PC-3 (cell line): ENCODE measurements at regions not wholly inside any gene's neighbourhood (a gene's known extent, or its start where the extent isn't known, plus 50 kb on each side); places are given as distances from the start of the nearest gene placed in this dataset.

ENCODE experiments used
- ATAC-seq: fragments of 200-7000 bp; cut with Tn5 transposase; 2 replicates; pipeline ENCODE4 v1.9.1; 2020; ENCODE audit warnings: mild to moderate bottlenecking, moderate library complexity
- BruUV-seq: library from RNA; stranded (reverse); fragments of 400-500 nt; replicated peaks from 2 replicates; lab custom pipeline; 2021; lab: Mats Ljungman, UMichigan
- CTCF ChIA-PET: fragments of 300-600 bp; sonication (Branson Sonifier 250); formaldehyde crosslinking; loops from one replicate; lab custom pipeline; 2022; ENCODE audit warnings: antibody characterized with exemption; lab: Charles Lee
- POLR2A ChIA-PET: fragments of 300-600 bp; sonication (Branson Sonifier 250); formaldehyde crosslinking; loops from one replicate; lab custom pipeline; 2022; ENCODE audit warnings: antibody characterized with exemption; ENCODE audit not compliant: unreplicated experiment; lab: Charles Lee
- DNase-seq: peaks from one replicate; pipeline ENCODE4 v3.0.0-alpha.2; 2015
- H2AFZ ChIP-seq: fragments of 300-600 bp; sonication (generic); 2 replicates; pipeline ENCODE4 v1.6.0; 2016; ENCODE audit warnings: antibody characterized with exemption, low read length
- H3F3A ChIP-seq: fragments of 300-600 bp; sonication (generic); one replicate; pipeline ENCODE4 v1.6.0; 2017; ENCODE audit warnings: antibody characterized with exemption, low read length, control low read depth, mild to moderate bottlenecking; ENCODE audit not compliant: unreplicated experiment
- H3K27ac ChIP-seq: fragments of 300-600 bp; sonication (generic); 2 replicates; pipeline ENCODE4 v1.5.1; 2016; ENCODE audit warnings: mild to moderate bottlenecking, low read length
- H3K27me3 ChIP-seq: fragments of 300-600 bp; sonication (generic); 2 replicates; pipeline ENCODE4 v1.6.1; 2016; ENCODE audit warnings: low read length, mixed read lengths
- H3K36me3 ChIP-seq: fragments of 300-600 bp; sonication (generic); 2 replicates; pipeline ENCODE4 v1.6.1; 2016; ENCODE audit warnings: low read depth, mixed run types, low read length, mixed read lengths
- H3K4me1 ChIP-seq: fragments of 300-600 bp; sonication (generic); 2 replicates; pipeline ENCODE4 v1.5.1; 2016; ENCODE audit warnings: low read length; ENCODE audit not compliant: insufficient read depth
- H3K4me2 ChIP-seq: fragments of 300-600 bp; sonication (generic); 2 replicates; pipeline ENCODE4 v1.6.0; 2016; ENCODE audit warnings: low read length
- H3K4me3 ChIP-seq: fragments of 300-600 bp; sonication (generic); 2 replicates; pipeline ENCODE4 v1.5.1; 2016; ENCODE audit warnings: mild to moderate bottlenecking, low read length, mixed read lengths
- H3K79me2 ChIP-seq: fragments of 300-600 bp; sonication (generic); 2 replicates; pipeline ENCODE4 v1.6.1; 2017; ENCODE audit warnings: low read length, mixed read lengths
- H3K9ac ChIP-seq: fragments of 300-600 bp; sonication (generic); 2 replicates; pipeline ENCODE4 v1.6.0; 2016; ENCODE audit warnings: mild to moderate bottlenecking, low read length
- H3K9me2 ChIP-seq: fragments of 300-600 bp; sonication (generic); replicated peaks from 2 replicates; pipeline ENCODE4 v1.6.1; 2016; ENCODE audit warnings: mixed run types, low read length, mixed read lengths
- H3K9me3 ChIP-seq: fragments of 300-600 bp; sonication (generic); 2 replicates; pipeline ENCODE4 v1.6.1; 2016; ENCODE audit warnings: low read length, mixed read lengths
- H4K20me1 ChIP-seq: fragments of 300-600 bp; sonication (generic); 2 replicates; pipeline ENCODE4 v1.6.1; 2016; ENCODE audit warnings: low read length, mixed read lengths
- CTCF ChIP-seq: fragments of 300-600 bp; sonication (generic); conservative IDR thresholded peaks from 2 replicates; pipeline ENCODE4 v1.5.1; 2017; ENCODE audit warnings: antibody characterized with exemption, low read depth, mild to moderate bottlenecking, low read length
- EZH2 ChIP-seq: fragments of 300-600 bp; sonication (generic); IDR thresholded peaks from one replicate; pipeline ENCODE4 v1.6.1; 2017; ENCODE audit warnings: antibody characterized with exemption, mild to moderate bottlenecking, low read length; ENCODE audit not compliant: unreplicated experiment
- EZH2phosphoT487 ChIP-seq: fragments of 300-600 bp; sonication (generic); IDR thresholded peaks from 2 replicates; pipeline ENCODE4 v1.6.1; 2018; ENCODE audit warnings: mild to moderate bottlenecking, antibody characterized with exemption, low read length, borderline replicate concordance
- intact Hi-C: fragments of 100-400 bp; cut with micrococcal nuclease; formaldehyde crosslinking; loops from 2 replicates; pipeline ENCODE4 v1.9.0; 2023

- peaks cover 15% of the 10 kb centered on the region for H3K4me1 ChIP-seq
- intact Hi-C loops: no loop called here
- H2AFZ ChIP-seq: no peak overlapping the region
- DNase-seq (no peak), ATAC-seq (no peak)
- no TSS peak for BruUV-seq
- H3K36me3 ChIP-seq: no peaks in the 10 kb centered on the region
- POLR2A ChIA-PET: no interaction called here
- CTCF ChIA-PET: no interaction called here
- no peaks in the 10 kb centered on the region for H3K27me3 ChIP-seq
- no peaks in the 10 kb centered on the region for H3K9me3 ChIP-seq
- H3K4me3 ChIP-seq: no peak overlapping the region
- no peak overlapping the region for H3K4me2 ChIP-seq
- H3K27ac ChIP-seq: no peak overlapping the region
- H3K9me2 ChIP-seq: no peaks in the 10 kb centered on the region
- H4K20me1 ChIP-seq: no peaks in the 10 kb centered on the region
- no peak overlapping the region for H3K9ac ChIP-seq
- H3K79me2 ChIP-seq: no peaks in the 10 kb centered on the region
- TF ChIP-seq EZH2phosphoT487: no peak
- no peak for TF ChIP-seq EZH2
- TF ChIP-seq CTCF: no peak
- no peaks in the 10 kb centered on the region for H3F3A ChIP-seq
Observed at GRCh38 chr16:86881861-86882273, 303.5 kb downstream of the FOXL1 start.

GRCh38 chr16:86882586-86883280 is 304.4 kb downstream of the FOXL1 start:
- ChIA-PET CTCF (no interaction called here), POLR2A (interaction anchor here (0.5 kb wide), 1 partner anchor 318 kb away, joined by 4 read pairs; no protein-coding TSS in a partner anchor)
- no TSS peak for BruUV-seq
- Histone ChIP-seq H4K20me1 (no peaks in the 10 kb centered on the region), H3K4me1 (peaks cover 23% of the 10 kb centered on the region), H3K36me3 (no peaks in the 10 kb centered on the region), H3K9ac (no peak overlapping the region), H3K4me2 (no peak overlapping the region), H3K27ac (no peak overlapping the region), H3F3A (no peaks in the 10 kb centered on the region), H3K9me3 (no peaks in the 10 kb centered on the region), H3K79me2 (no peaks in the 10 kb centered on the region), H3K9me2 (no peaks in the 10 kb centered on the region), H3K27me3 (no peaks in the 10 kb centered on the region), H3K4me3 (no peak overlapping the region), H2AFZ (no peak overlapping the region)
- TF ChIP-seq EZH2phosphoT487 (no peak), CTCF (no peak), EZH2 (no peak)
- peak; percentile 65 for DNase-seq
- intact Hi-C loops: no loop called here
- peak; percentile 22; the same call in 1 of the 2 replicates for ATAC-seq

- Histone ChIP-seq H3K4me1 (peaks cover 33% of the 10 kb centered on the region), H2AFZ (no peak overlapping the region), H3K4me2 (no peak overlapping the region), H3K27me3 (no peaks in the 10 kb centered on the region), H3K79me2 (no peaks in the 10 kb centered on the region), H3K9me3 (no peaks in the 10 kb centered on the region), H3K27ac (no peak overlapping the region), H3F3A (no peaks in the 10 kb centered on the region), H3K9ac (no peak overlapping the region), H4K20me1 (no peaks in the 10 kb centered on the region), H3K4me3 (no peak overlapping the region), H3K9me2 (no peaks in the 10 kb centered on the region), H3K36me3 (no peaks in the 10 kb centered on the region)
- TF ChIP-seq EZH2 (no peak), CTCF (no peak)
- DNase-seq: no peak
- intact Hi-C loops: no loop called here
- ChIA-PET CTCF (no interaction called here), POLR2A (no interaction called here)
- no peak for ATAC-seq
- BruUV-seq: no TSS peak
Observed at GRCh38 chr16:86883583-86884389, 305.4 kb downstream of the FOXL1 start.
